SW 1271 (cell line): ENCODE measurements at regions not wholly inside any gene's neighbourhood (a gene's known extent, or its start where the extent isn't known, plus 50 kb on each side); places are given as distances from the start of the nearest gene placed in this dataset.
A peak's percentile ranks its signal among the peaks of the same experiment; 100 is the strongest.

Source experiments
- DNase-seq, 2 experiments: peaks; one replicate each; lab custom pipeline; 2025; lab: John Stamatoyannopoulos, UW

DNA sequence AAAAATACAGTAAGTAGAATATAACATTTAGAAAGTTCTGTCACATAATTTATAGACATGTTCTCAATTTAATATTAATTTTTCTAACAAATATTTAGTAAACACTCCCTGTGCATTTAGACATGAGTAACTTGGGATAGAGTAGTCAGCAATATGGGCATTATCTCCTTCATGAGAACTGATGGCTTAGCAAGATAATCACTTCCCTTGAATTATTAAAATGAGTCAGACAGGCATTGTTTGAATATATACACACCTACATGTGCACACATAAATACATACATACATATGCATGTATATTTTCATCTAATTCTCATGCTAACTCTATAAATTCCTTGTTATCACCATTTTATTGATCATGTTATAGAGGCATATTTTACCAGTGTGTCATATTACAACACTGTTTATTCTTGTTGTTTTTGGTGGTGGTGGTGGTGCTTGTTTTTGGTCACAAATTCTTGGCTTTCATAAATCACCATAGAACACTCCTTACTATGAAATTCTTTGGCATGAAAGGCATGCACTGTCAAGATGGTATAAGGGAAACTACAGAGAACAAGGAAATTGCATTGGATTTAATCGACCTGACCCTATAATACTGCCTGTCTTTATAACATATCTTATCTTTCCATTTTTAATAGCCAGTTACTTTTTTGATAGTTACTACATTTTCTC is 434.5 kb upstream of the MANEA start:
- DNase-seq = no peak

- no peak for DNase-seq
Observed at GRCh38 chr6:95143408-95144180, 433.7 kb upstream of the MANEA start.

- no peak for DNase-seq
Observed at GRCh38 chr6:95145457-95145856, 431.9 kb upstream of the MANEA start.

DNA sequence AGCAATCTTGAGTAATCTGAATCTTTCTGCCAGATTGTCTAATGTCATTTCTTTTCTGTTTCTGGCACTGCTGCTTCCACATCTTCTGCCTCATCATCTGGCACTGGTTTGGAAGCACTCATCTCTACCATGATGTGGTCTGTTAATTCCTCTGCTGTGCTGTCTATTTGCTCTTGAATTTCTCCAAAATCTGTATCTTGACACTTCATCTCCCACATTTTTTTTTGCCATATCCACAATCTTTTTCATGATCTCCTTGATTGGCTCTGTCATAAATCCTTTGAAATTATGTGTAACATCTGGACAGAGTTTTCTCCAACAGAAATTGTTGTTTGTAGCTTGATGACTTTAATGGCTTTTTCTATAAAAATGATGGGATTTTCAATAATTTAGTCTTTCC is 417.8 kb upstream of the MANEA start:
- DNase-seq = no peak

GRCh38 chr6:95169775-95170174 is 407.6 kb upstream of the MANEA start:
- no peak for DNase-seq

DNA sequence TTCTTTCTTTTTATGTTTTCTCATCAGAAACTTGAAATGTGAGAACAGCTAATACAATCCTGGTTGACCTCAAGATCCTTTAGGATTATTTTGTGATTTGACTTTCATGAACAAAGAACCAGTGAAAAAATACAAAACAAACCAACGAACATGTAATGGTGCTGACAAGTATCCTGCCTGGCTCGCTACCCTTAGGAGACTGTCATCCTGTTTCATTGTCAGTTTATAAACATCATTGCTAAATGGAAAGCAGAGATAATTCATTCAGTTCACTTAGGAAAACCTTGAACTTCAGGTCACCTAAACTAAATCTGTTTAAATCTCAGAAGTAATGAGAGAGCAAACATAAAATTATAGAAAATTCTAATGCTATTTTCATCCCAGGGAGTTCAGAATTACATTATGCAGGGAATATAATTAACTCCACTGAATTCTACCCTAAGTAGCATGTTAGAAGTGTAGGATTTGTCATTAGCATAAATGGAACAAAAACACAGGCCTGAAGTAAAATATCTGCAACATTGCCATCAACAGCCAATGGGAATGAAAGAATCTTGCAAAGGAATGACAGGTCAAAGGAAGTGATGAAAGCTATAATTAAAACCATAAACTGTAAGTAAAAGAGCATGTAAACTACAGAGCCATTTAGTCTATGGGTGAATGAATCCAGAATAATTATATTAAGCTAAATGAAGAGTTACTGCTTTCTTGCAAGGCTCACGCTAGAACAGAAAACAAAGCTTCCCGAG is 401.2 kb upstream of the MANEA start:
- DNase-seq = no peak

- no peak for DNase-seq
Observed at GRCh38 chr6:95185874-95186273, 391.5 kb upstream of the MANEA start.

- no peak for DNase-seq
Observed at GRCh38 chr6:95186710-95187109, 390.6 kb upstream of the MANEA start.

- DNase-seq = no peak
Observed at GRCh38 chr6:95197590-95197989, 379.7 kb upstream of the MANEA start.

DNA sequence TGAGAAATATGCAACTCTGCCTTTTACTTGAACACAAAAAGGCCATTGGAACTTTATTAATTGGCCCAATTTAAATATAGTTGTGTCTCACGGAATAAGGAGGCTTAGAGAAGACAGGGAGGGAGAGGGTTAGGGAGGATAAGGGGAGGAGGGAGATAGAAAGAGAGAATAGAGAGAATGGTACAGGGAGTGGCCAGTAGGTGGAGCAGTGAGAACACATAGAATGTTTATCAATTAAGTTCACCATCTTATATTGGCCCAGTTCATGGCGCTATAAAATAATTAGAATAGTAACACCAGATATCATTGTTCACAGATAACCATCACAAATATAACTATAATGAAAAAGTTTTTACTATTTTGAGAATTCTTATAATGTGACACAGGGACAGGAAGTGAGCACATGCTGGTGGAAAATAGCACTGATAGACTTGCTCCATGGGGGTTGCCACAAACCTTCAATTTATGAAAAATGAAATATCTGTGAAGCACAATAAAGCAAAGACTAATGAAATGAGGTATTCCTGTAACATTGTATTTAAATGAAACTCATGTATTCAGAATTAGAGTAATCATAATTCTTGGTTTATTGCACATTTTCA is 374.1 kb upstream of the MANEA start:
- peak in 1 of 2 experiments; percentile 33 for DNase-seq

- DNase-seq = no peak
Observed at GRCh38 chr6:95204178-95204577, 373.2 kb upstream of the MANEA start.

- DNase-seq = no peak
Observed at GRCh38 chr6:95208621-95209020, 368.7 kb upstream of the MANEA start.

DNA sequence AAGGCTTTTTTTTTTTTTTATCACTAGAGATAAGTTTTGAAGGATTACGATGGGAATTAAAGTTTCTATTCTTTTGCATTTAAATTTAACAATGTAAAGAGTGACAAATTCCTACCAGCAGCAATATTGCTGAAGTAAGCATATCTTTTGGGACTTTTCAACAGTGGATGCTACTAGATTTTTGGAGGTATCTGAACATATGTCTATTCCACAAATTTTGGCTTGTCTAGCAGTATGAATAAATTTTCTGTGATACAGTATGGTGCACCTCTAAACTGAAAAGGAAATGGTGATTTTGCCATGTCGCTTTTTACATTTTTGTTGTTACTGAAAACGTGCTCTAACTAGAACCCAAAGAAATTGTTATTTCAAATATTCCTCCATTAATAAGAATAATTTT is 368.3 kb upstream of the MANEA start:
- no peak for DNase-seq

DNA sequence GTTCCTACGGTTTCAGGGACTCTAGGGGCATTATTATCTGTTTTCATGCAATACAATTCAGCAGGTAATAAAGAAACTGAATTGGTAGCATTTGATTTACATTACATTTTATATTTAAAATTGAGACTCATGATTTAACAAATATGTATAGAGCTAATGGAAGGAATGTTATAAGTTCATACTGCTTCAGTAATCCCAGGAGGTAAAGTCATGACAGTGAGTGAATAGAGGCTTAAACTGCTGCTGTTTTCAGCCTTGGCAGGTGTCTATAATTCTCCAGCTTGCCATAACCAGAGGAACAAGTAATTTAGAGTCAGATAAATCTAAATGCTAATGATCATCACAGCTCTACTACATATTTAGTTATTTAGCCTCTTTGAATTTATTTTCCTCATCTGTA is 360.8 kb upstream of the MANEA start:
- DNase-seq = no peak

DNA sequence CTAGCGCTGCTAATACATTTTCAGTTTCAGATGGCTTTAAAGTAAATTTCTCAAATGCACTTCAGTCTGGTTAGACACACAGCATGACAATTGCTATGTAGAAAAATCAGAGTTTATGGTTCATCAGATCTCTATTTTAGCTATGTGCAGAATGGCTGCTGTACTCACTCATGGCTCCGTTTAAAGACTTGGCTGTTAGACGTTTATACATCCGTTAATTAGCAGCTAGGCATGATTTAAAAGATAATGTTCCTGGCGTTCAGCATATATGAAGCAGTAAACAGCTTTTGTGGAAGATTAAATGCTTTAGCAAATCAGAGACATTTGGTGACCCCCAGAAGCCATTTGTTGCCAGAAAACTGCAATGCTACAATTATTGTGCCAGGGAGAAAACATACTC is 350.0 kb upstream of the MANEA start:
- no peak for DNase-seq

GRCh38 chr6:95228636-95229035 is 348.7 kb upstream of the MANEA start:
- no peak for DNase-seq

- DNase-seq = no peak
Observed at GRCh38 chr6:95230071-95230740, 347.1 kb upstream of the MANEA start.

DNA sequence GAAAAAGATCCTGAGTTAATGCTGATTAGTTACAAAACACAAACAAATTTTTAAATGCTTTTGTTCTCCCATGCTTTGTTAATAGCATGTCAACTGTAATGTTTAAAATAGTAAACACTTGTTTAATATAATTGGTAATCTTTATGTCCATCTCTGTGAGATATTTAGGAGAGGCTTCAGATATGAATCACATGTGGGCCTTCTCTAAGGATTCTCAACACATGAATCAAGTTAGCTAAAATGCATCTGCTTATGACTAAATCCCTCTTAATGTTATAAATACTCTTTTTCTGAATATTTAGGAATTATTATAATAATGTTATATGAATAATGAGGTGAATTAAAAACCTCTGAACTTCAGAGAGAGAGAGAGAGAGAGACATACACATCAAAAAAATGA is 345.9 kb upstream of the MANEA start:
- no peak for DNase-seq

GRCh38 chr6:95232446-95232845 is 344.9 kb upstream of the MANEA start:
- DNase-seq = no peak

- no peak for DNase-seq
Observed at GRCh38 chr6:95233879-95234278, 343.5 kb upstream of the MANEA start.

GRCh38 chr6:95240514-95240913 is 336.8 kb upstream of the MANEA start:
- DNase-seq = no peak

GRCh38 chr6:95242560-95242959 is 334.8 kb upstream of the MANEA start:
- DNase-seq = no peak
